Activated CD8-positive, alpha-beta T cell treated with anti-CD3 and anti-CD28 coated beads for 36 hours (primary cell): ENCODE measurements at regions not wholly inside any gene's neighbourhood (a gene's known extent, or its start where the extent isn't known, plus 50 kb on each side); places are given as distances from the start of the nearest gene placed in this dataset.

Experiments used
- ATAC-seq: fragments of 200-7000 bp; cut with Tn5 transposase; one replicate; pipeline ENCODE4 v1.10.0; 2021; ENCODE audit warnings: mild to moderate bottlenecking, moderate library complexity
- CTCF ChIA-PET: fragments of 350-600 bp; sonication (Branson Sonifier 250); formaldehyde crosslinking; loops from one replicate; lab custom pipeline; 2021; ENCODE audit warnings: antibody characterized with exemption; lab: Charles Lee
- POLR2A ChIA-PET: fragments of 350-600 bp; sonication (Branson Sonifier 250); formaldehyde crosslinking; loops from one replicate; lab custom pipeline; 2021; ENCODE audit warnings: antibody characterized with exemption; lab: Charles Lee
- DNase-seq: peaks from one replicate; pipeline ENCODE4 v3.0.0-alpha.2; 2020
- H3K27ac Mint-ChIP-seq: one replicate; pipeline ENCODE4 v1.8.0; 2021; ENCODE audit warnings: mild to moderate bottlenecking, mixed read lengths
- H3K27me3 Mint-ChIP-seq: one replicate; pipeline ENCODE4 v1.8.0; 2021; ENCODE audit warnings: mixed read lengths
- H3K36me3 Mint-ChIP-seq: one replicate; pipeline ENCODE4 v1.8.0; 2021; ENCODE audit warnings: low read depth, mixed read lengths
- H3K4me1 Mint-ChIP-seq: one replicate; pipeline ENCODE4 v1.8.0; 2021; ENCODE audit warnings: low read depth, mixed read lengths
- H3K4me3 Mint-ChIP-seq: one replicate; pipeline ENCODE4 v1.8.0; 2021; ENCODE audit warnings: mild to moderate bottlenecking, moderate library complexity, mixed read lengths
- H3K9me3 Mint-ChIP-seq: one replicate; pipeline ENCODE4 v1.8.0; 2021; ENCODE audit warnings: mixed read lengths
- intact Hi-C: fragments of 100-400 bp; cut with micrococcal nuclease; formaldehyde crosslinking; loops from one replicate; pipeline ENCODE4 v1.10.0; 2022
- TF ChIP-seq, protein P1 (sequence below): fragments of 200-600 bp; IDR thresholded peaks from one replicate; pipeline ENCODE4 v1.8.0; 2022; ENCODE audit warnings: antibody characterized with exemption, mild to moderate bottlenecking

DNA sequence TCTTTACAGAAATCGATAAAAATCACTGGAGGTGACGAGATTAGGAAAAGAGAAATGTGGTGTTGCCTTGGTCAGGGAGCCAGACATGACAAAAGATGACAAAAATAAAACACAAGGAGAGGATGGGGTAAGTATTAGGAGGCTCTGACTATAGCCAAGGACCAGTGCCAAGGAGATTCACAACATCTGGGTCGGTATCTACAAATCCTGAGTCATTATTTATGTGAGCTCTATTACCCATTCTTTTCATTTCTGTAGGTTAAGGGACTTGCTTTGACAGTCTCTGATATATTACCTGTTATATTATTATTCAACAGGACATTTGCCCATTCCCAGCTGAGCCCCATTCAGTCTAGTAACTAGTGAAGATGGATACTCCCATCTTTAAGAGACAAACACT is 120.8 kb downstream of the TYW3 start:
- Mint-ChIP-seq H3K36me3 (no peaks in the 10 kb centered on the region), H3K4me3 (no peak overlapping the region), H3K27me3 (no peaks in the 10 kb centered on the region), H3K4me1 (no peaks in the 10 kb centered on the region), H3K9me3 (peaks cover 5% of the 10 kb centered on the region), H3K27ac (no peak overlapping the region)
- TF ChIP-seq, protein P1, sequence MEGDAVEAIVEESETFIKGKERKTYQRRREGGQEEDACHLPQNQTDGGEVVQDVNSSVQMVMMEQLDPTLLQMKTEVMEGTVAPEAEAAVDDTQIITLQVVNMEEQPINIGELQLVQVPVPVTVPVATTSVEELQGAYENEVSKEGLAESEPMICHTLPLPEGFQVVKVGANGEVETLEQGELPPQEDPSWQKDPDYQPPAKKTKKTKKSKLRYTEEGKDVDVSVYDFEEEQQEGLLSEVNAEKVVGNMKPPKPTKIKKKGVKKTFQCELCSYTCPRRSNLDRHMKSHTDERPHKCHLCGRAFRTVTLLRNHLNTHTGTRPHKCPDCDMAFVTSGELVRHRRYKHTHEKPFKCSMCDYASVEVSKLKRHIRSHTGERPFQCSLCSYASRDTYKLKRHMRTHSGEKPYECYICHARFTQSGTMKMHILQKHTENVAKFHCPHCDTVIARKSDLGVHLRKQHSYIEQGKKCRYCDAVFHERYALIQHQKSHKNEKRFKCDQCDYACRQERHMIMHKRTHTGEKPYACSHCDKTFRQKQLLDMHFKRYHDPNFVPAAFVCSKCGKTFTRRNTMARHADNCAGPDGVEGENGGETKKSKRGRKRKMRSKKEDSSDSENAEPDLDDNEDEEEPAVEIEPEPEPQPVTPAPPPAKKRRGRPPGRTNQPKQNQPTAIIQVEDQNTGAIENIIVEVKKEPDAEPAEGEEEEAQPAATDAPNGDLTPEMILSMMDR: no peak
- DNase-seq: no peak
- ATAC-seq: no peak
- CTCF ChIA-PET: no interaction called here
- POLR2A ChIA-PET: no interaction called here
- intact Hi-C loops: no loop called here

DNA sequence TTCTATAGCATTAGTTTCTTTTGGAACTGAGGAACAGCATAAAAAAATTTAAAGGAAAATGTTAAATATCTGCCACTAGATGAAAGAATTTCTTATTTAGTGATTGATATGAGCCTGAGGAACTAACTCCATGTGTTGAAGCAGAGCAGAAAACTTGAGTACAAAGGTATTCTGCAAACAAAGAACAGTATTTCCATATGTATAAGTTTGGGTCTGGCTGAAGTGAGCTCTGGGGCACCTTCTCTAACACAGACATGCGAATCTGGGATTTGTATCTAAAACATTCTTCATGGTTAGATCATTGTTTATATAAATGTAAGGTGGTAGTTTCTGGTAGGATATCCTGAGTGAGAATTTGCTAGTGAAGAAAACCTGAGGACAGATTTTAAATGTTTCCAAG is 123.2 kb downstream of the TYW3 start:
- TF ChIP-seq, protein P1: no peak
- no peak overlapping the region for H3K4me3 Mint-ChIP-seq
- intact Hi-C loops: no loop called here
- H3K27me3 Mint-ChIP-seq: no peaks in the 10 kb centered on the region
- no peaks in the 10 kb centered on the region for H3K4me1 Mint-ChIP-seq
- no peak overlapping the region for H3K27ac Mint-ChIP-seq
- DNase-seq (no peak), ATAC-seq (no peak)
- no peaks in the 10 kb centered on the region for H3K36me3 Mint-ChIP-seq
- ChIA-PET POLR2A (no interaction called here), CTCF (no interaction called here)
- H3K9me3 Mint-ChIP-seq: peaks cover 5% of the 10 kb centered on the region

DNA sequence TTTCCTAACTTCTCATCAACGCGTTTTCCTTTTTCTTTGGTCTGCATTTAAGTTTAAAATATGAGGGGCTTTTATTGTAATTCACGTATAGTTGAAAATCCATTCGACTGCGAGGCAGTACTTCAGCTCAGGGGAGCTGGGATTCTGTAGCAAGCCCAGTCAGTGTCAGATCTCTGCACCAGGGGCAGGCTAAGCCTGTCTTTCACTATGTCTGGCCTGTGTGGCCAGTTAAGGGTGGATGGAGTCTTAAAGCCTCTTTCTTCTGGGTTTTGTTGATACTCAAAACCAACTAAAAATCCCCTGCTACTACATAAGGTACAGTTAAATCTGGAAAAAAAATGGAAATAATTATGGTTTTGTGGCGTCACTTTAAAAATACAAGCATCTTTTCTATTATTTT is 124.7 kb downstream of the TYW3 start:
- Mint-ChIP-seq H3K27ac (no peak overlapping the region), H3K36me3 (no peaks in the 10 kb centered on the region), H3K27me3 (no peaks in the 10 kb centered on the region), H3K4me1 (no peaks in the 10 kb centered on the region), H3K9me3 (peaks cover 5% of the 10 kb centered on the region), H3K4me3 (no peak overlapping the region)
- TF ChIP-seq, protein P1: no peak
- intact Hi-C loops: no loop called here
- no peak for ATAC-seq
- DNase-seq: no peak
- ChIA-PET POLR2A (no interaction called here), CTCF (no interaction called here)

DNA sequence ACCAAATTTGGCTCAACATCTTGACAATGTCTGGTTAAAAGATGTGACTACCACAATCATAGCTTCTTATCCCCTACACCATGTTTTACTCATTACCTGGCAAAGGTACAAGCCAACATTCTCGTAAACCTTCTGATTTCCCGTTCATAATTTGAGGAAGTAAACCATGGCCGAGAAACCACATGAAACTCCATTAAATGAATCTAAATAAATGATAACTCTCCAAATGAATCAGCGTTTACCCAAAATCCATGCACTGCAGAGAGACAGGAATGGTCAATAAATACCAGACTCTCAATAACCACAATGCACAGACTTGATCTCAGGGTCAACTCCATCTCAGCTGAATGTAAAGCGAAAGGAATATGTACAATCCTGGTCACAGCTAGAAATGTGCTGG is 125.2 kb downstream of the TYW3 start:
- Mint-ChIP-seq H3K36me3 (no peaks in the 10 kb centered on the region), H3K4me1 (no peaks in the 10 kb centered on the region), H3K27me3 (no peaks in the 10 kb centered on the region), H3K4me3 (no peak overlapping the region), H3K27ac (no peak overlapping the region), H3K9me3 (peaks cover 8% of the 10 kb centered on the region)
- DNase-seq (no peak), ATAC-seq (no peak)
- intact Hi-C loops: no loop called here
- CTCF ChIA-PET: no interaction called here
- TF ChIP-seq, protein P1: no peak
- POLR2A ChIA-PET: no interaction called here

DNA sequence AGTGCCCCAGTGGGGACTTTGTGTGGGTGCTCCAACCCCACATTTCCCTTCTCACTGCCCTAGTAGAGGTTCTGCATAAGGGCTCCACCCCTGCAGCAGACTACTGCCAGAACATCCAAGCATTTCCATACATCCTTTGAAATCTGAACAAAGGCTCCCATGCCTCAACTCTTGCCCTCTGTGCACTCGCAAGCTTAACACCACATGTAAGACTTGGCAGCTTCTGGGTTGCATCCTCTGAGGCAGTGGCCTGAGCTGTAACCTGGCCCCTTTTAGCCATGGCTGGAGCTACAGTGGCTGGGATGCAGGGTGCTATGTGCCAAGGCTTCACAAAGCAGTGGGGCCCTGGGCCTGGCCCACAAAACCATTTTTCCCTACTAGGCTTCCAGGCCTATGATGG is 128.9 kb downstream of the TYW3 start:
- intact Hi-C loops: no loop called here
- CTCF ChIA-PET: no interaction called here
- POLR2A ChIA-PET: interaction anchor here (0.7 kb wide), 1 partner anchor 608 kb away, joined by 3 read pairs; no protein-coding TSS in a partner anchor
- TF ChIP-seq, protein P1: no peak
- Mint-ChIP-seq H3K4me3 (no peak overlapping the region), H3K27me3 (no peaks in the 10 kb centered on the region), H3K27ac (no peak overlapping the region), H3K36me3 (no peaks in the 10 kb centered on the region), H3K4me1 (no peaks in the 10 kb centered on the region), H3K9me3 (peaks cover 18% of the 10 kb centered on the region)
- ATAC-seq (no peak), DNase-seq (no peak)
